CD4-positive, CD25-positive, alpha-beta regulatory T cell (primary cell): ENCODE measurements at regions not wholly inside any gene's neighbourhood (a gene's known extent, or its start where the extent isn't known, plus 50 kb on each side); places are given as distances from the start of the nearest gene placed in this dataset.

Source experiments
- ATAC-seq, 2 donors: fragments of 150-1000 bp; cut with Tn5 transposase; one replicate each; pipeline ENCODE4 v1.10.0; 2021; ENCODE audit warnings: low read depth in 2 of 2, moderate number of reproducible peaks in 2 of 2, moderate library complexity in 1 of 2
- DNase-seq, 3 donors: peaks; one replicate each; pipeline versions ENCODE4 v3.0.0 to v3.0.0-alpha.2; 2012 to 2022; ENCODE audit warnings: mixed read lengths in 1 of 3
- H3K27ac ChIP-seq: one replicate; pipeline ENCODE4 v1.7.0; 2013; ENCODE audit warnings: mild to moderate bottlenecking, low read length; ENCODE audit not compliant: insufficient read depth, poor library complexity, severe bottlenecking
- H3K27me3 ChIP-seq: one replicate; pipeline ENCODE4 v1.7.0; 2013; ENCODE audit warnings: low read length; ENCODE audit not compliant: control insufficient read depth, insufficient read depth
- H3K36me3 ChIP-seq: one replicate; pipeline ENCODE4 v1.7.0; 2013; ENCODE audit warnings: mild to moderate bottlenecking, low read length, moderate library complexity; ENCODE audit not compliant: control insufficient read depth, insufficient read depth
- H3K4me1 ChIP-seq: 2 replicates; pipeline ENCODE4 v1.7.0; 2013; ENCODE audit warnings: mild to moderate bottlenecking, low read length; ENCODE audit not compliant: insufficient read depth, control insufficient read depth, poor library complexity, severe bottlenecking
- H3K4me3 ChIP-seq: one replicate; pipeline ENCODE4 v1.7.0; 2013; ENCODE audit warnings: low read depth, mild to moderate bottlenecking, low read length, moderate library complexity
- H3K9me3 ChIP-seq, 2 experiments: 1 replicate in 1 of 2; 2 replicates in 1 of 2; pipeline ENCODE4 v1.7.0; 2013; ENCODE audit warnings: low read length in 2 of 2, mild to moderate bottlenecking in 1 of 2, moderate library complexity in 1 of 2; ENCODE audit not compliant: control insufficient read depth in 2 of 2
- H3K27ac Mint-ChIP-seq, 3 donors: one replicate each; pipeline ENCODE4 v1.8.0; 2020 to 2022; ENCODE audit warnings: mild to moderate bottlenecking in 3 of 3, mixed read lengths in 3 of 3, moderate library complexity in 2 of 3
- H3K27me3 Mint-ChIP-seq: one replicate; pipeline ENCODE4 v1.8.0; 2022; ENCODE audit warnings: mild to moderate bottlenecking, mixed read lengths
- H3K36me3 Mint-ChIP-seq: one replicate; pipeline ENCODE4 v1.8.0; 2020; ENCODE audit warnings: mixed read lengths
- H3K4me1 Mint-ChIP-seq, 4 donors: one replicate each; pipeline ENCODE4 v1.8.0; 2020 to 2022; ENCODE audit warnings: mixed read lengths in 4 of 4, mild to moderate bottlenecking in 1 of 4
- H3K4me3 Mint-ChIP-seq, 4 donors: one replicate each; pipeline ENCODE4 v1.8.0; 2020 to 2022; ENCODE audit warnings: mild to moderate bottlenecking in 4 of 4, mixed read lengths in 4 of 4, moderate library complexity in 3 of 4
- H3K9me3 Mint-ChIP-seq, 7 donors: one replicate each; pipeline ENCODE4 v1.8.0; 2020 to 2022; ENCODE audit warnings: mixed read lengths in 7 of 7, mild to moderate bottlenecking in 3 of 7, moderate library complexity in 2 of 7

- H3K9me3 Mint-ChIP-seq: peaks cover 0 to 13% (median 4%) of the 10 kb centered on the region in 7 donors
- Histone ChIP-seq H3K9me3 (no peaks in the 10 kb centered on the region), H3K27me3 (no peaks in the 10 kb centered on the region), H3K4me1 (no peaks in the 10 kb centered on the region), H3K36me3 (no peaks in the 10 kb centered on the region), H3K27ac (no peak overlapping the region), H3K4me3 (no peak overlapping the region)
- no peak overlapping the region for H3K4me3 Mint-ChIP-seq
- H3K36me3 Mint-ChIP-seq: no peaks in the 10 kb centered on the region
- ATAC-seq: no peak
- no peak for DNase-seq
- H3K27me3 Mint-ChIP-seq: no peaks in the 10 kb centered on the region
- H3K4me1 Mint-ChIP-seq: no peaks in the 10 kb centered on the region
- H3K27ac Mint-ChIP-seq: no peak overlapping the region
These were observed 670.2 kb upstream of the ALCAM start for GRCh38 chr3:104696470-104696869.

DNA sequence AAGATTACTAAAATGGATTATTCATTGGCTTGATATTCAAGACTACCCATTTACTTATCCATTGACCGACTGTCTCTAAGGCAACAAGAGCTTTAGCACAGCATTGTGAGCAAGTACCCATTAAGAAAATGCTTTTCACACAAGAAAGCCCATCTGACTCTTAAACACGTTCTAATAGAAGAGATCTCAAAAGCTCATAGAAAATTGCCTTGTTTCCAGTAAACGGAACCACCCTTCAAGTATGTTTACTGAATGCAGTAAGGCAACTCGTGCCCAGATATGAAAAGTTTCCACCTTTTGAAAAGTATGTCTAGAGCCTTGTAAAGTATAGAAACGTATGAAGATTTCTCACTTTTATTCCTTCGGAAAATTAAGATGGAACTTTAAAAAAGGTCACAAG lies 655.3 kb upstream of the ALCAM start:
- H3K4me1 Mint-ChIP-seq: no peaks in the 10 kb centered on the region
- Histone ChIP-seq H3K4me3 (no peak overlapping the region), H3K27ac (no peak overlapping the region), H3K36me3 (no peaks in the 10 kb centered on the region), H3K9me3 (no peaks in the 10 kb centered on the region), H3K4me1 (no peaks in the 10 kb centered on the region), H3K27me3 (no peaks in the 10 kb centered on the region)
- no peak overlapping the region for H3K27ac Mint-ChIP-seq
- DNase-seq (no peak), ATAC-seq (no peak)
- no peaks in the 10 kb centered on the region for H3K27me3 Mint-ChIP-seq
- no peaks in the 10 kb centered on the region for H3K36me3 Mint-ChIP-seq
- H3K9me3 Mint-ChIP-seq: no peaks in the 10 kb centered on the region
- H3K4me3 Mint-ChIP-seq: no peak overlapping the region

DNA sequence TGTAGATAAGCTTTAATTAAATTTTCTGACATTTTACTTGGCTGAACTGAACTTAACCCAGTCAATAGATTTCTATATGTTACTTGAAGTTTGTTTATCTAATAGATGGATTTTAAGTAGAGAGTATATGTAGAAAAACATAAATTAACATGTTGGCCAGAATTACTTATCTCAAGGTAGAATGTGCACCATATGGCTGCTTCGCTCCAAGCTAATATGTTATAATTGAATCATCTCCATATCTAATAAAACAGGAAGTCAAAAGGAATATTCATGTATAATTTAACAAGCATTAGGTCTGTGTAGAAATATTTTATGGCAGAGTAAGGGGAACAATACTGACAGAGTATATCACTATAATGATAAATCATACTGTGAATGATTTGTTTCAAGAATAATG lies 650.7 kb upstream of the ALCAM start:
- ATAC-seq: no peak
- no peaks in the 10 kb centered on the region for H3K27me3 ChIP-seq
- Mint-ChIP-seq H3K4me3 (no peak overlapping the region), H3K36me3 (no peaks in the 10 kb centered on the region), H3K27me3 (no peaks in the 10 kb centered on the region), H3K9me3 (no peaks in the 10 kb centered on the region), H3K4me1 (no peaks in the 10 kb centered on the region), H3K27ac (no peak overlapping the region)
- no peak for DNase-seq
- no peak overlapping the region for H3K27ac ChIP-seq
- H3K4me3 ChIP-seq: no peak overlapping the region
- no peaks in the 10 kb centered on the region for H3K9me3 ChIP-seq
- H3K36me3 ChIP-seq: no peaks in the 10 kb centered on the region
- no peaks in the 10 kb centered on the region for H3K4me1 ChIP-seq

DNA sequence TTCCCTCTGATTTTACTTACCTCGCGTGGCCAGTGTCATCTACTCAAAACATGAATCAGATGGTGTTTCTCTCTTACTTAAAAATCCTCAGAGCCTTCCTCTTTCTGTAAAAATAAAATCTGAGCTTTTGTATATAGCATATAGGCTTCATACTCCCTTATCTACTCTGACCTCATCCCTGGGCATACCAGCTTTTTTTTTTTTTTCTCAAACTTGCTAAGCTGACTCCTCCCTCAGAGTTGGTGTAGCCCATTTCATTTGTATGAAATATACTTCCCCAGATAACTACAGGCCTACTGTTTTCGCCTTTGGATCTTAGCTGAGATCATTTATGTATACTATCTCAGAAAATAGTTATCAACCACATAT lies 648.9 kb upstream of the ALCAM start:
- H3K36me3 ChIP-seq: no peaks in the 10 kb centered on the region
- ATAC-seq (peak in 1 of 2 donors; percentile 8), DNase-seq (no peak)
- H3K4me3 ChIP-seq: no peak overlapping the region
- peaks cover 0 to 3% (median 0%) of the 10 kb centered on the region in 7 donors for H3K9me3 Mint-ChIP-seq
- H3K27ac ChIP-seq: no peak overlapping the region
- H3K27me3 Mint-ChIP-seq: no peaks in the 10 kb centered on the region
- no peaks in the 10 kb centered on the region for H3K9me3 ChIP-seq
- no peaks in the 10 kb centered on the region for H3K27me3 ChIP-seq
- no peaks in the 10 kb centered on the region for H3K4me1 Mint-ChIP-seq
- H3K4me1 ChIP-seq: no peaks in the 10 kb centered on the region
- H3K27ac Mint-ChIP-seq: no peak overlapping the region
- H3K36me3 Mint-ChIP-seq: no peaks in the 10 kb centered on the region
- no peak overlapping the region for H3K4me3 Mint-ChIP-seq

- Mint-ChIP-seq H3K36me3 (no peaks in the 10 kb centered on the region), H3K9me3 (peaks cover 0 to 3% (median 0%) of the 10 kb centered on the region in 7 donors), H3K27me3 (no peaks in the 10 kb centered on the region), H3K4me3 (no peak overlapping the region), H3K4me1 (no peaks in the 10 kb centered on the region), H3K27ac (no peak overlapping the region)
- ATAC-seq (no peak), DNase-seq (no peak)
- no peaks in the 10 kb centered on the region for H3K36me3 ChIP-seq
- no peaks in the 10 kb centered on the region for H3K27me3 ChIP-seq
- no peaks in the 10 kb centered on the region for H3K9me3 ChIP-seq
- H3K27ac ChIP-seq: no peak overlapping the region
- H3K4me1 ChIP-seq: no peaks in the 10 kb centered on the region
- no peak overlapping the region for H3K4me3 ChIP-seq
These were observed 643.7 kb upstream of the ALCAM start for GRCh38 chr3:104723000-104723399.

DNA sequence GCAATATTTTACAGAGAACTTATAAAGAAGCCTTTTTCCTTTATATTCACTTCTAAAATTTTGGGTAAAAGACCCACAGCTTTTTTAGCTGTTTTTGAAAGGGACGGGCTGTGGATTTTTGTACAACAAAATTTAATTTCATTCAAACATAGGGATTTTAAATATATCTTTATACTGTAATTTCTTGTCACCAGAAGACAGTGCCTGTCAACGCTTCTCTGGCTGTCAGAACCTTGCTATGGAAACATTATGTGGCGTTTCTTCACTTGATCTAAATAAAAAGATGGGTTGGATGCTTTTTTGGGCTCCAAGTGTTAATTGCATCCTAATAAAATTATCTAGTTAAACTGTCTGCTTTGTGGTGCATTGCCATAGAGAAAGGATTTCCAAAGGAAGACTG lies 635.6 kb upstream of the ALCAM start:
- Mint-ChIP-seq H3K36me3 (no peaks in the 10 kb centered on the region), H3K9me3 (peaks cover 0 to 3% (median 0%) of the 10 kb centered on the region in 7 donors), H3K27ac (no peak overlapping the region), H3K4me1 (no peaks in the 10 kb centered on the region), H3K4me3 (no peak overlapping the region), H3K27me3 (no peaks in the 10 kb centered on the region)
- no peaks in the 10 kb centered on the region for H3K9me3 ChIP-seq
- no peak overlapping the region for H3K27ac ChIP-seq
- H3K36me3 ChIP-seq: no peaks in the 10 kb centered on the region
- H3K4me3 ChIP-seq: no peak overlapping the region
- no peaks in the 10 kb centered on the region for H3K4me1 ChIP-seq
- no peaks in the 10 kb centered on the region for H3K27me3 ChIP-seq
- DNase-seq (no peak), ATAC-seq (no peak)

DNA sequence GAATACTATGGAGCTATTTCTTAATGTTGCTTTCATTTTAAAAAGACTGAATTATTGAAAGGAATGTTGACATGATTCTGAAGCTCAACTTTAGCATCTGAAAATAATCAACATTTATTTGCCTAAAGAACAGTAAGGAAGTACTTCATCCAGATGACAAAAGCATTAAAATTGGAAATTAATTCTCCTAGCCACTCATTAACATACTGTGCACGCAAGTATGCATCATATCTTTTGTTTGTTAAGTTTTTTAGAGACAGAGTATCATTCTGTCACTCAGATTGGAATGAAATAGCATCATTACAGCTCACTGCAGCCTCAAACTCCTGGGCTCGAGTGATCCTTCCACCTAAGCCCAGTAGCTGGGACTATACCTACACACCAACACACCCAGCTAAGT lies 632.1 kb upstream of the ALCAM start:
- Mint-ChIP-seq H3K9me3 (no peaks in the 10 kb centered on the region), H3K36me3 (no peaks in the 10 kb centered on the region), H3K27me3 (no peaks in the 10 kb centered on the region), H3K4me3 (no peak overlapping the region), H3K4me1 (no peaks in the 10 kb centered on the region), H3K27ac (no peak overlapping the region)
- H3K9me3 ChIP-seq: no peaks in the 10 kb centered on the region
- no peaks in the 10 kb centered on the region for H3K4me1 ChIP-seq
- H3K36me3 ChIP-seq: no peaks in the 10 kb centered on the region
- no peak overlapping the region for H3K4me3 ChIP-seq
- ATAC-seq (no peak), DNase-seq (no peak)
- H3K27ac ChIP-seq: no peak overlapping the region
- no peaks in the 10 kb centered on the region for H3K27me3 ChIP-seq

DNA sequence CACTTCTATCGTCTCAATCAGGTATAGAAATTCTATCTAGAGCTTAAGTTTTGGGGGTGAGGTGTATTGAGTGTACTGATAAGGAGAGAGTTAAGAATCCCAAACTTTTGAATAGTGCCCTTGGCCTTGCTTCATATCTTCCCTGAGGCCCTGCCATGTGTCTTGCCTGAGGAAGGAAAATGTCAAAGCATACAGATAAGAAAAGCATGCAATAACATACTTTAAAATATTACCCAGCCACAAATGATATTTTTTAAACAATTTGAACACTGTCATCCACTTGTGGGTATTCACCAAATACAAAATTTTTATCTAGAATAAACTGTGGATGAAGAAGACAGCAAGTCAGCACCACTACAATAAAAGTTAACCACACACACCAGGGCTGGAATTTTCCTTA lies 631.0 kb upstream of the ALCAM start:
- H3K4me1 ChIP-seq: no peaks in the 10 kb centered on the region
- H3K27ac ChIP-seq: no peak overlapping the region
- no peak for ATAC-seq
- no peak overlapping the region for H3K27ac Mint-ChIP-seq
- no peaks in the 10 kb centered on the region for H3K36me3 Mint-ChIP-seq
- H3K4me1 Mint-ChIP-seq: no peaks in the 10 kb centered on the region
- DNase-seq: no peak
- H3K4me3 Mint-ChIP-seq: no peak overlapping the region
- H3K27me3 ChIP-seq: no peaks in the 10 kb centered on the region
- no peaks in the 10 kb centered on the region for H3K36me3 ChIP-seq
- H3K9me3 Mint-ChIP-seq: no peaks in the 10 kb centered on the region
- H3K4me3 ChIP-seq: no peak overlapping the region
- no peaks in the 10 kb centered on the region for H3K9me3 ChIP-seq
- no peaks in the 10 kb centered on the region for H3K27me3 Mint-ChIP-seq
